GM23248 (cell line): ENCODE measurements at regions not wholly inside any gene's neighbourhood (a gene's known extent, or its start where the extent isn't known, plus 50 kb on each side); places are given as distances from the start of the nearest gene placed in this dataset.

ENCODE experiments used
- EZH2 ChIP-seq: fragments of 200-600 bp; sonication (generic); IDR thresholded peaks from 2 replicates; pipeline ENCODE4 v1.6.1; 2018; ENCODE audit warnings: antibody characterized with exemption, mild to moderate bottlenecking; ENCODE audit not compliant: insufficient read depth, poor library complexity, severe bottlenecking
- EZH2phosphoT487 ChIP-seq: fragments of 200-600 bp; sonication (generic); IDR thresholded peaks from 2 replicates; pipeline ENCODE4 v1.6.1; 2018; ENCODE audit warnings: antibody characterized with exemption, moderate library complexity, mild to moderate bottlenecking, low read depth; ENCODE audit not compliant: insufficient read depth

- TF ChIP-seq EZH2 (no peak), EZH2phosphoT487 (no peak)
These were observed 1467.0 kb upstream of the DEFB115 start for GRCh38 chr20:29790510-29790909.
